H1 (cell line): ENCODE measurements at regions not wholly inside any gene's neighbourhood (a gene's known extent, or its start where the extent isn't known, plus 50 kb on each side); places are given as distances from the start of the nearest gene placed in this dataset.

Experiments used
- SP4 ChIP-seq: IDR thresholded peaks from 2 replicates; pipeline ENCODE4 v1.6.1; 2012; ENCODE audit warnings: low read length, inconsistent platforms
- TF ChIP-seq, protein P1 (sequence below): IDR thresholded peaks from 2 replicates; pipeline ENCODE4 v1.6.1; 2012; ENCODE audit warnings: low read length, inconsistent platforms

DNA sequence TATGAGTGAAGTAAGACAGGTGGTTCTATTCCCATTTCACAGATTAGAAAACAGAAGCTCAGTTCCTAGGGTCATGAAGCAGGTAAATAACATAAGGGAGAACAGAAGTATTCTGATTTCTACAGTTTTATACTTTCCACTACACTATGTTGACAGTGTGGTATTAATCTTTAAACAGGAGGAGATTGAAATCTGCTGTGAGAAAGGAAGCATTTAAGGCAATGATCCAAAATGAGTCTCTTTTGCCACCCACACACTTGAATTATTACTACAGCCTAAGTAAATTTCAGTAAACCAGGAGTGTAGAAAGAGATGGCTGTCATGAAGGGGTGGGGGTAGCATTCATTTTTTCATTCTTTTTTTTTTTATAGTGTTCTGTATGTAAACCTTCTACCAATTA, 893.0 kb downstream of the C4orf33 start (continued):
- TF ChIP-seq, protein P1, sequence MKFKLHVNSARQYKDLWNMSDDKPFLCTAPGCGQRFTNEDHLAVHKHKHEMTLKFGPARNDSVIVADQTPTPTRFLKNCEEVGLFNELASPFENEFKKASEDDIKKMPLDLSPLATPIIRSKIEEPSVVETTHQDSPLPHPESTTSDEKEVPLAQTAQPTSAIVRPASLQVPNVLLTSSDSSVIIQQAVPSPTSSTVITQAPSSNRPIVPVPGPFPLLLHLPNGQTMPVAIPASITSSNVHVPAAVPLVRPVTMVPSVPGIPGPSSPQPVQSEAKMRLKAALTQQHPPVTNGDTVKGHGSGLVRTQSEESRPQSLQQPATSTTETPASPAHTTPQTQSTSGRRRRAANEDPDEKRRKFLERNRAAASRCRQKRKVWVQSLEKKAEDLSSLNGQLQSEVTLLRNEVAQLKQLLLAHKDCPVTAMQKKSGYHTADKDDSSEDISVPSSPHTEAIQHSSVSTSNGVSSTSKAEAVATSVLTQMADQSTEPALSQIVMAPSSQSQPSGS = no peak
- TF ChIP-seq SP4 = no peak
